Transverse colon (tissue), 4 donors: ENCODE measurements at regions not wholly inside any gene's neighbourhood (a gene's known extent, or its start where the extent isn't known, plus 50 kb on each side); places are given as distances from the start of the nearest gene placed in this dataset.

Experiments
- DNase-seq: peaks from one replicate; pipeline ENCODE4 v3.0.0-alpha.2; 2019
- H3K27ac ChIP-seq, 4 donors: fragments of 200-600 bp; sonication (generic); 2 replicates each; pipeline ENCODE4 v1.5.1; 2016 to 2018; ENCODE audit warnings: inconsistent platforms in 4 of 4
- H3K27me3 ChIP-seq: fragments of 200-600 bp; sonication (generic); 2 replicates; pipeline ENCODE4 v1.5.1; 2017; ENCODE audit warnings: inconsistent platforms
- H3K36me3 ChIP-seq, 4 donors: fragments of 200-600 bp; sonication (generic); 2 replicates each; pipeline ENCODE4 v1.5.1; 2017 to 2019; ENCODE audit warnings: inconsistent platforms in 4 of 4
- H3K4me1 ChIP-seq, 4 donors: fragments of 200-600 bp; sonication (generic); 2 replicates each; pipeline ENCODE4 v1.5.1; 2017 to 2020; ENCODE audit warnings: inconsistent platforms in 4 of 4
- H3K4me3 ChIP-seq, 4 donors: fragments of 200-600 bp; sonication (generic); 1 replicate in 1 of 4; 2 replicates in 3 of 4; pipeline versions ENCODE4 v1.5.1 to v1.6.1; 2017 to 2019; ENCODE audit warnings: inconsistent platforms in 4 of 4
- H3K9me3 ChIP-seq, 2 donors: fragments of 200-600 bp; sonication (generic); 2 replicates each; pipeline ENCODE4 v1.5.1; 2017 to 2019; ENCODE audit warnings: inconsistent platforms in 2 of 2
- EP300 ChIP-seq: sonication (generic); formaldehyde crosslinking; IDR thresholded peaks from one replicate; pipeline ENCODE4 v1.6.1; 2017; ENCODE audit warnings: antibody characterized with exemption, low read depth
- POLR2A ChIP-seq: fragments of 450-650 bp; IDR thresholded peaks from one replicate; pipeline ENCODE4 v1.6.1; 2016; ENCODE audit warnings: antibody characterized with exemption, mild to moderate bottlenecking, moderate library complexity
- POLR2AphosphoS5 ChIP-seq, 3 donors: sonication (generic); formaldehyde crosslinking; IDR thresholded peaks; one replicate each; pipeline ENCODE4 v1.6.1; 2016; ENCODE audit warnings: antibody characterized with exemption in 3 of 3
- WGBS, 2 donors: methylation state at CpG; one replicate each; pipeline ENCODE4 v1.1.5; 2018; ENCODE audit warnings: low coverage in 1 of 2; 5-methylcytosine and 5-hydroxymethylcytosine counted together
- in situ Hi-C, 4 donors: fragments of 200-750 bp; cut with MboI; loops; one replicate each; pipeline versions ENCODE4 v1.15.0 to v1.15.1; 2017; ENCODE audit warnings: low sequenced_read_pairs in 3 of 4, low pct_ligation_motif_present in 1 of 4, low pct_unique_long_range_greater_than_20kb in 1 of 4
- intact Hi-C: fragments of 100-400 bp; cut with DNase I; formaldehyde crosslinking; loops from one replicate; pipeline ENCODE4 v1.15.1; 2023; ENCODE audit warnings: low total_unique reads
- TF ChIP-seq, protein P1 (sequence below), 5 experiments: fragments of 200-600 bp in 3 of 5; fragments of 450-650 bp in 2 of 5; sonication (generic) in 3 of 5; IDR thresholded peaks; 1 replicate in 2 of 5; 2 replicates in 3 of 5; pipeline ENCODE4 v1.5.1; 2016 to 2017; ENCODE audit warnings: antibody characterized with exemption in 5 of 5, inconsistent platforms in 3 of 5, mild to moderate bottlenecking in 2 of 5, moderate library complexity in 1 of 5

DNA sequence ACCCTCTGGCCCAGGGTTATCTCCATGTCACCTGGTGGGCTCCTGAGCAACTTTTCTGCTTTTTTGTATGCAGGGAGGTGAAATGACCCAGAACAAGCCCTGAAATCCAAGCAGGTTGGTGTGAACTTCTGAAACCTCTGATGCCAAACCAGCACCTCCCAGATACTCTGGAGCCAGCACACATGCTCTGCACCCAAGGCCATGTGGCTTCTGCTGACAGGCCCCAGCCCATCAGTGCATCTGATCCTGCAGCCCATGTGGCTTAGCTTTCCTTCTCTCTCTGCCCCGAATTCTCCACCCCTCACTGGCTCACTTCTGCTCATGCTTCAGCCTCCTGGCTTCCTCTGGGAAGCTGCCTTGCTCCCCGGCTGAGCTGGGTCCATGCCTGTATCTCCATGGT, 59.3 kb upstream of the RPS6KA2 start:
- TF ChIP-seq, protein P1, sequence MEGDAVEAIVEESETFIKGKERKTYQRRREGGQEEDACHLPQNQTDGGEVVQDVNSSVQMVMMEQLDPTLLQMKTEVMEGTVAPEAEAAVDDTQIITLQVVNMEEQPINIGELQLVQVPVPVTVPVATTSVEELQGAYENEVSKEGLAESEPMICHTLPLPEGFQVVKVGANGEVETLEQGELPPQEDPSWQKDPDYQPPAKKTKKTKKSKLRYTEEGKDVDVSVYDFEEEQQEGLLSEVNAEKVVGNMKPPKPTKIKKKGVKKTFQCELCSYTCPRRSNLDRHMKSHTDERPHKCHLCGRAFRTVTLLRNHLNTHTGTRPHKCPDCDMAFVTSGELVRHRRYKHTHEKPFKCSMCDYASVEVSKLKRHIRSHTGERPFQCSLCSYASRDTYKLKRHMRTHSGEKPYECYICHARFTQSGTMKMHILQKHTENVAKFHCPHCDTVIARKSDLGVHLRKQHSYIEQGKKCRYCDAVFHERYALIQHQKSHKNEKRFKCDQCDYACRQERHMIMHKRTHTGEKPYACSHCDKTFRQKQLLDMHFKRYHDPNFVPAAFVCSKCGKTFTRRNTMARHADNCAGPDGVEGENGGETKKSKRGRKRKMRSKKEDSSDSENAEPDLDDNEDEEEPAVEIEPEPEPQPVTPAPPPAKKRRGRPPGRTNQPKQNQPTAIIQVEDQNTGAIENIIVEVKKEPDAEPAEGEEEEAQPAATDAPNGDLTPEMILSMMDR (IDR thresholded peaks at IDR 0.05): no peak
- no peak for TF ChIP-seq POLR2A
- 88% methylated on average over 2 of the region's 2 CpGs; no CpG with 5 or more reads in 1 of the 2 donors for WGBS, 2 donors
- in situ Hi-C loops: no loop called here

GRCh38 chr6:166684866-166685265, 57.8 kb upstream of the RPS6KA2 start:
- DNase-seq: no peak
- intact Hi-C loops (no loop called here), in situ Hi-C loops (no loop called here)
- no peaks in the 10 kb centered on the region for H3K4me1 ChIP-seq
- no peak overlapping the region for H3K27ac ChIP-seq
- no peak for TF ChIP-seq POLR2A
- no peak for TF ChIP-seq POLR2AphosphoS5 (IDR thresholded peaks at IDR 0.05)
- TF ChIP-seq EP300: no peak
- TF ChIP-seq, protein P1 (IDR thresholded peaks at IDR 0.05): no peak
- no peaks in the 10 kb centered on the region for H3K36me3 ChIP-seq
- no peak overlapping the region for H3K4me3 ChIP-seq
- WGBS, 2 donors: 78 to 80% methylated on average over 2 to 8 of the region's 8 CpGs
- H3K27me3 ChIP-seq: no peaks in the 10 kb centered on the region
- no peaks in the 10 kb centered on the region for H3K9me3 ChIP-seq

More for the DNA sequence above, 59.3 kb upstream of the RPS6KA2 start:
- no peak for DNase-seq
- Histone ChIP-seq H3K9me3 (no peaks in the 10 kb centered on the region), H3K36me3 (no peaks in the 10 kb centered on the region), H3K27me3 (no peaks in the 10 kb centered on the region), H3K4me3 (no peak overlapping the region), H3K4me1 (no peaks in the 10 kb centered on the region), H3K27ac (no peak overlapping the region)
- intact Hi-C loops: no loop called here

DNA sequence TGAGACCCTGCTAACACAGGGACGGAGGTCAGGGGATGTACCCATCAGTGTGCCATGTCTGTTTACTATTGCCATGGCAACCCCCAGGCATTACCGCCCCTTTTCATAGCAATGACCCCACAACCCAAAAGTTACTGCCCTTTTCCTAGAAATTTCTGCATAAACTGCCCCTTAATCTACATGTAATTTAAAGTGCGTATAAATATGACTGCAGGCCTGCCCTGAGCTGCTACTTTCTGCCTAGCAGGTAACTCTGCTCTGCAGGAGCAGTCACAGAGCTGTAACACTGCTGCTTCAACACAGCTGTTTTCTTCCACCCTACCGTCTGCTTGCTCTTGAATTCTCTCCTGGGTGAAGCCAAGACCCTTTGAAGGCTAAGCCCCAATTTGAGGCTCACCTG, 57.1 kb upstream of the RPS6KA2 start:
- Histone ChIP-seq H3K27me3 (no peaks in the 10 kb centered on the region), H3K36me3 (no peaks in the 10 kb centered on the region), H3K27ac (no peak overlapping the region), H3K9me3 (no peaks in the 10 kb centered on the region), H3K4me1 (no peaks in the 10 kb centered on the region), H3K4me3 (no peak overlapping the region)
- DNase-seq: no peak
- TF ChIP-seq, protein P1 (IDR thresholded peaks at IDR 0.05): no peak
- TF ChIP-seq POLR2AphosphoS5 (IDR thresholded peaks at IDR 0.05) (no peak), EP300 (no peak), POLR2A (no peak)
- 82 to 90% methylated on average over 4 of the region's 4 CpGs for WGBS, 2 donors
- in situ Hi-C loops (no loop called here), intact Hi-C loops (no loop called here)

- in situ Hi-C loops (no loop called here), intact Hi-C loops (no loop called here)
- H3K36me3 ChIP-seq: no peaks in the 10 kb centered on the region
- H3K4me1 ChIP-seq: no peaks in the 10 kb centered on the region
- H3K27ac ChIP-seq: no peak overlapping the region
- H3K4me3 ChIP-seq: no peak overlapping the region
- no peaks in the 10 kb centered on the region for H3K9me3 ChIP-seq
- TF ChIP-seq POLR2AphosphoS5 (IDR thresholded peaks at IDR 0.05): no peak
- TF ChIP-seq, protein P1 (IDR thresholded peaks at IDR 0.05): no peak
- no peak for TF ChIP-seq EP300
- no peak for TF ChIP-seq POLR2A
- WGBS, 2 donors: 78 to 86% methylated on average over 3 to 10 of the region's 10 CpGs
- H3K27me3 ChIP-seq: no peaks in the 10 kb centered on the region
- DNase-seq: no peak
Measured at GRCh38 chr6:166683477-166683876, 56.4 kb upstream of the RPS6KA2 start.
